ENCODE measurements at regions not wholly inside any gene's neighbourhood (a gene's known extent, or its start where the extent isn't known, plus 50 kb on each side); places are given as distances from the start of the nearest gene placed in this dataset.

DNA sequence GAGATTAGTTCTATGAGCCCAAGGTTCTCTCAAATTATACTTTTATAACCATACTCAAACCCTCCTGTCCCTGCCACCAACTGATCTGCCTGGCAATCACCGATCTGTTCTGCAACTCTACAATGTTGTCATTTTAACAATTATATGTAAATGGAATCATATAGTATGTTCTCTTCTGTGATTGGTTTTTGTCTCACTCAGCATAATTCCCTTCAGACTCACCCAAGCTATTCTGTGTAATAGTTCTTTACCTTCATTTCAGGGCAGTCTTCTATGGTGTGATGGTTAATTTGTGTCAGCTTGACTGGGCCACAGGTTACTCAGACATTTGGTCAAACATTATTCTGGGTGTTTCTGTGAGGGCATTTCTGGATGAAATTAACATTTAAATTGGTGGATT lies 181.9 kb upstream of the CXCL12 start:
- Histone ChIP-seq H3K27me3 (ENCODE audit: insufficient read depth, low read length) (no peaks in the 10 kb centered on the region), H3K36me3 (ENCODE audit: insufficient read depth, low read length) (no peaks in the 10 kb centered on the region), H3K9me3 (ENCODE audit: control insufficient read depth in 1 of 2, low read length in 2 of 2) (no peaks in the 10 kb centered on the region), H3K4me1 (ENCODE audit: insufficient read depth, low read length) (no peaks in the 10 kb centered on the region), H3K4me3 (ENCODE audit: low read length in 2 of 2) (no peak overlapping the region), H3K27ac (ENCODE audit: low read depth, low read length) (no peak overlapping the region)
- H3K4me1 Mint-ChIP-seq, result no peaks in the 10 kb centered on the region
- no peak overlapping the region for H3K27ac Mint-ChIP-seq
- DNase-seq, result no peak
- ChIA-PET CTCF (ENCODE audit: partially characterized antibody) (no interaction called here), POLR2A (ENCODE audit: partially characterized antibody) (no interaction called here)
- no peak overlapping the region for H3K4me3 Mint-ChIP-seq
- H3K9me3 Mint-ChIP-seq, result peaks cover 0 to 4% (median 0%) of the 10 kb centered on the region in 8 donors
- intact Hi-C loops (cut with micrococcal nuclease), result no loop called here
- no peaks in the 10 kb centered on the region for H3K27me3 Mint-ChIP-seq
- H3K36me3 Mint-ChIP-seq, result no peaks in the 10 kb centered on the region

DNA sequence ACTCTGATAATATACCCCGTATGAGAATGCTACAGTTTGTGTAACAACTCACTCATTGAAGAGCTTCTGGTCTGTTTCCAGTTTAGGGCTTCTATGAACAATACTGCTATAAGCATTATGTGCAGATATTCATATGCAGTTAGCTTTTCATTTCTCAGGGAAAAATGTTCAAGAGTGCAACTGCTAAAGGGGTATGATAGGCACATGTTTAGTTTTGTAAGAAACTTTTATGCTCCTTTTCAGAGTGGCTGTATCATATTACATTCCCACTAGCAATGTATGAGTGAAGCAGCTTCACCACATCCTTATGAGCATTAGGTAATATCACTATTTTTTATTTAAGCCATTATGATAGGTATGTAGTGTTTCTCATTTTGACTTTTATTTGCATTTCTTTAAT lies 182.6 kb upstream of the CXCL12 start:
- no peaks in the 10 kb centered on the region for H3K27me3 Mint-ChIP-seq
- no peaks in the 10 kb centered on the region for H3K36me3 ChIP-seq (ENCODE audit: insufficient read depth, low read length)
- H3K4me3 ChIP-seq (ENCODE audit: low read length in 2 of 2), result no peak overlapping the region
- H3K27ac Mint-ChIP-seq, result no peak overlapping the region
- H3K9me3 Mint-ChIP-seq, result peaks cover 0 to 4% (median 0%) of the 10 kb centered on the region in 8 donors
- H3K4me3 Mint-ChIP-seq, result no peak overlapping the region
- no peaks in the 10 kb centered on the region for H3K36me3 Mint-ChIP-seq
- H3K4me1 Mint-ChIP-seq, result no peaks in the 10 kb centered on the region
- CTCF ChIA-PET (ENCODE audit: partially characterized antibody), result no interaction called here
- POLR2A ChIA-PET (ENCODE audit: partially characterized antibody), result no interaction called here
- no peak overlapping the region for H3K27ac ChIP-seq (ENCODE audit: low read depth, low read length)
- no peaks in the 10 kb centered on the region for H3K4me1 ChIP-seq (ENCODE audit: insufficient read depth, low read length)
- no peaks in the 10 kb centered on the region for H3K27me3 ChIP-seq (ENCODE audit: insufficient read depth, low read length)
- no peaks in the 10 kb centered on the region for H3K9me3 ChIP-seq (ENCODE audit: control insufficient read depth in 1 of 2, low read length in 2 of 2)
- no peak for DNase-seq
- intact Hi-C loops (cut with micrococcal nuclease), result no loop called here

DNA sequence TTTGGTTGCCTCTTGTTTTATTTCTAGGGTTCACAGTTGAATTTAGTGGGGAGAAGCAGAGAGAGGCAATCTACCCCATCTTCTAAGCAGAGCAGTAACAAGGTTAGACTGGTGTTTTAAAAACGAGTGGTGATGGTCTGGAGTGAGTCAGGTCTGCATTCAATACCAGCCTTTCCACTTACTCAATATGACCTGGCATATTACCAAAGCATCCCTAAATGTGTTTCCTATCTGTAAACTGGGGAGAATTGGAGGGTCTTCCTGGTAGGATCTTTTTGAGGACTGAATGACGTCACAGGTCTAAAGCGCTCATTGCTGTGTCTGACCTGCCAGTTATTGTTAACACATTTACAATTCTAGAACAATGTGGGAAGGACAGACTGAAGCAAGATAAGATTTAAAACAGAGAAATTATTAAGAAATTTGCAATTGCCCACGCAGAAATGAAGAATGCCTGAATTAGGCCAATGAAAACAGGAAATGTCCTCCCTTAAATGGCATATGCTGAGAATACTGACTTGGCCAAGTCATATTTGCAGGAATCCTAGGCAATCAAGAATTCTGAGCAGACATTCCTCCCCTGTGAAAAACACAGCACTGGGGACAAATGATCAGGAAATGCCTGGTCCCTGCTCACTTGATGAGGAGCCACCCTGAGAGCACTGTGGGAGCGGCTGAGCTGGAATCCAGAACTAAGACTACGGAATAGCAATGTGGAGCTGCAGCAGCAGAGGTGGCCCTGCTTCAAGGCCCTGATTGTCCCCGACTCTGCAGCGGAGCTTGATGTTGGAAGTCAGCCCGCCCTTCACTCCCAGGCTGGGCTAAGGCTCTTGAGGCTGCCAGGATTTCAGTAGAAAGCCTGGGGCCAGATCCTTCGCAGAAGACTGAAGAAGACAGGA lies 184.5 kb upstream of the CXCL12 start:
- Mint-ChIP-seq H3K4me1 (peaks cover 0 to 2% (median 0%) of the 10 kb centered on the region in 4 donors), H3K4me3 (no peak overlapping the region), H3K36me3 (no peaks in the 10 kb centered on the region), H3K9me3 (peaks cover 0 to 4% (median 0%) of the 10 kb centered on the region in 8 donors), H3K27ac (no peak overlapping the region), H3K27me3 (no peaks in the 10 kb centered on the region)
- no peaks in the 10 kb centered on the region for H3K9me3 ChIP-seq (ENCODE audit: control insufficient read depth in 1 of 2, low read length in 2 of 2)
- DNase-seq, result no peak
- no peak overlapping the region for H3K27ac ChIP-seq (ENCODE audit: low read depth, low read length)
- intact Hi-C loops (cut with micrococcal nuclease), result no loop called here
- H3K27me3 ChIP-seq (ENCODE audit: insufficient read depth, low read length), result no peaks in the 10 kb centered on the region
- no peaks in the 10 kb centered on the region for H3K4me1 ChIP-seq (ENCODE audit: insufficient read depth, low read length)
- H3K36me3 ChIP-seq (ENCODE audit: insufficient read depth, low read length), result no peaks in the 10 kb centered on the region
- CTCF ChIA-PET (ENCODE audit: partially characterized antibody), result no interaction called here
- no peak overlapping the region for H3K4me3 ChIP-seq (ENCODE audit: low read length in 2 of 2)
- POLR2A ChIA-PET (ENCODE audit: partially characterized antibody), result no interaction called here

DNA sequence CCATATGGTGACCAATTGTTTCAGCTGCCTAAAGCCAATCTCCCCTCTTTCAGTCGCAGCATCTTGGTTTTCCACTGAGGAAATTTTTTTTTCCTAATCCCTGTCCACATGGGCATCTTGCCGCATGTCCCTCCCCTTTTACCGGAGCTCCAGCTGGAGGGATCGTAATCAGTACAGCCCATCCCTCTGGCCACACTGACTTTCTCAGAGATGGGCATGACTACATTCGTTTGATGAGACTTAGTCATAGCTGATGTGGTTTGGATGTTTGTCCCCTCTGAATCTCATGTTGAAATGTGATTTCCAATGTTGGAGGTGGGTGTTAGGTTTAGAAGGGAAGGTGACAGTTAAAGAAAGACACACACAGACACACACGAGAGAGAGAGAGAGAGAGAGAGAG lies 186.8 kb upstream of the CXCL12 start:
- Mint-ChIP-seq H3K27me3 (no peaks in the 10 kb centered on the region), H3K4me3 (no peak overlapping the region), H3K36me3 (no peaks in the 10 kb centered on the region), H3K9me3 (no peaks in the 10 kb centered on the region), H3K4me1 (peaks cover 0 to 2% (median 0%) of the 10 kb centered on the region in 4 donors), H3K27ac (peak overlapping the region in 1 of 7 donors; percentile 9)
- H3K9me3 ChIP-seq (ENCODE audit: control insufficient read depth in 1 of 2, low read length in 2 of 2), result no peaks in the 10 kb centered on the region
- no peak overlapping the region for H3K4me3 ChIP-seq (ENCODE audit: low read length in 2 of 2)
- CTCF ChIA-PET (ENCODE audit: partially characterized antibody), result interaction anchor here (1.1 kb wide), 1 partner anchor 14 kb away, joined by 3 read pairs; no protein-coding TSS in a partner anchor
- POLR2A ChIA-PET (ENCODE audit: partially characterized antibody), result no interaction called here
- intact Hi-C loops (cut with micrococcal nuclease), result no loop called here
- H3K36me3 ChIP-seq (ENCODE audit: insufficient read depth, low read length), result no peaks in the 10 kb centered on the region
- no peaks in the 10 kb centered on the region for H3K4me1 ChIP-seq (ENCODE audit: insufficient read depth, low read length)
- H3K27ac ChIP-seq (ENCODE audit: low read depth, low read length), result no peak overlapping the region
- no peaks in the 10 kb centered on the region for H3K27me3 ChIP-seq (ENCODE audit: insufficient read depth, low read length)
- DNase-seq, result no peak

DNA sequence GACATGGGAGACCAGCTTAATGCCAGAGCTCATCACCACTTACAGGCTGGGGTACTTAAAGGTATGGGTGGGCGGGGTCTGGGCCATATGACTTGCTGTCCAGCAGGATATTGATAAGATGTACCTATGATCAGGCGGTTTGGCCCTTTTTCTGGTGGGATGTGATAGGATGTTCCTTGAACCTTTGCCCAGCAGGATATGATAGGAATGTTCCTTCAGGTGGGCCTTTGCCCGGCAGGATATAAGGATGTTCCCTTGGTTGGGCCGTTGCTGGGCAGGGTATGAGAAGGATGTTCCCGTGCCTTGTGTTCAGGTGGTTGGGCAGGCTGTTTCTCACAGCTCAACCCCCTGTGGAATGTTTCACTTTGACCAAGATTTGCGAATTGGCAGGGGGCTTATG lies 187.2 kb upstream of the CXCL12 start:
- Mint-ChIP-seq H3K4me1 (peaks cover 0 to 3% (median under 1%) of the 10 kb centered on the region in 4 donors), H3K27me3 (no peaks in the 10 kb centered on the region), H3K4me3 (no peak overlapping the region), H3K9me3 (no peaks in the 10 kb centered on the region), H3K27ac (peak overlapping the region in 1 of 7 donors; percentile 9), H3K36me3 (no peaks in the 10 kb centered on the region)
- H3K9me3 ChIP-seq (ENCODE audit: control insufficient read depth in 1 of 2, low read length in 2 of 2), result no peaks in the 10 kb centered on the region
- no peak overlapping the region for H3K4me3 ChIP-seq (ENCODE audit: low read length in 2 of 2)
- H3K36me3 ChIP-seq (ENCODE audit: insufficient read depth, low read length), result no peaks in the 10 kb centered on the region
- intact Hi-C loops (cut with micrococcal nuclease), result no loop called here
- H3K27ac ChIP-seq (ENCODE audit: low read depth, low read length), result no peak overlapping the region
- CTCF ChIA-PET (ENCODE audit: partially characterized antibody), result interaction anchor here (1.1 kb wide), 1 partner anchor 13 kb away, joined by 3 read pairs; no protein-coding TSS in a partner anchor
- H3K27me3 ChIP-seq (ENCODE audit: insufficient read depth, low read length), result no peaks in the 10 kb centered on the region
- POLR2A ChIA-PET (ENCODE audit: partially characterized antibody), result no interaction called here
- no peaks in the 10 kb centered on the region for H3K4me1 ChIP-seq (ENCODE audit: insufficient read depth, low read length)
- DNase-seq, result no peak

DNA sequence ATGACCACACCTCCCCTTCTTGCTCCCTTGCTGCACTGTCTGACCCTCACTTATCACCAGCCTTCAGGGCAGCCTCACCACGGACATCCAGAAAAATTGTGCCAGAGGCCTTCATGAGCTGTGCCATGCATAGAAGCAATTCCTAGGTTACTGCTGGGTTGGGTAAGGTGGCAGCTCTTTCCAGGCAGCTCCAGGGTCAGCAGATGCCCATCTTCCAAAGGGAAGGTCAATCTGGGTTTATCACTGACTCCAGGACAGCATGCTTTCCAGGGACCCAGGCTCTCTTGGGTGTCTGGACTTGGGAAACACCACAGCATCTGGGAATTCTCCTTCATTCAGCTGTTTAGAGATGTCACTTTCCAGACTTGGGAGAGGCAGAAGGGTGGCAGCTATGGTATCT lies 188.9 kb upstream of the CXCL12 start:
- no peaks in the 10 kb centered on the region for H3K27me3 Mint-ChIP-seq
- H3K9me3 ChIP-seq (ENCODE audit: control insufficient read depth in 1 of 2, low read length in 2 of 2), result no peaks in the 10 kb centered on the region
- H3K4me3 Mint-ChIP-seq, result no peak overlapping the region
- H3K27me3 ChIP-seq (ENCODE audit: insufficient read depth, low read length), result no peaks in the 10 kb centered on the region
- CTCF ChIA-PET (ENCODE audit: partially characterized antibody), result no interaction called here
- H3K4me1 ChIP-seq (ENCODE audit: insufficient read depth, low read length), result no peaks in the 10 kb centered on the region
- no peak for DNase-seq
- H3K36me3 Mint-ChIP-seq, result no peaks in the 10 kb centered on the region
- no peak overlapping the region for H3K27ac ChIP-seq (ENCODE audit: low read depth, low read length)
- no peaks in the 10 kb centered on the region for H3K36me3 ChIP-seq (ENCODE audit: insufficient read depth, low read length)
- intact Hi-C loops (cut with micrococcal nuclease), result no loop called here
- no peak overlapping the region for H3K4me3 ChIP-seq (ENCODE audit: low read length in 2 of 2)
- POLR2A ChIA-PET (ENCODE audit: partially characterized antibody), result no interaction called here
- H3K4me1 Mint-ChIP-seq, result peaks cover 0 to 5% (median under 1%) of the 10 kb centered on the region in 4 donors
- H3K9me3 Mint-ChIP-seq, result no peaks in the 10 kb centered on the region
- peak overlapping the region in 2 of 7 donors; percentile 18 to 57 for H3K27ac Mint-ChIP-seq

DNA sequence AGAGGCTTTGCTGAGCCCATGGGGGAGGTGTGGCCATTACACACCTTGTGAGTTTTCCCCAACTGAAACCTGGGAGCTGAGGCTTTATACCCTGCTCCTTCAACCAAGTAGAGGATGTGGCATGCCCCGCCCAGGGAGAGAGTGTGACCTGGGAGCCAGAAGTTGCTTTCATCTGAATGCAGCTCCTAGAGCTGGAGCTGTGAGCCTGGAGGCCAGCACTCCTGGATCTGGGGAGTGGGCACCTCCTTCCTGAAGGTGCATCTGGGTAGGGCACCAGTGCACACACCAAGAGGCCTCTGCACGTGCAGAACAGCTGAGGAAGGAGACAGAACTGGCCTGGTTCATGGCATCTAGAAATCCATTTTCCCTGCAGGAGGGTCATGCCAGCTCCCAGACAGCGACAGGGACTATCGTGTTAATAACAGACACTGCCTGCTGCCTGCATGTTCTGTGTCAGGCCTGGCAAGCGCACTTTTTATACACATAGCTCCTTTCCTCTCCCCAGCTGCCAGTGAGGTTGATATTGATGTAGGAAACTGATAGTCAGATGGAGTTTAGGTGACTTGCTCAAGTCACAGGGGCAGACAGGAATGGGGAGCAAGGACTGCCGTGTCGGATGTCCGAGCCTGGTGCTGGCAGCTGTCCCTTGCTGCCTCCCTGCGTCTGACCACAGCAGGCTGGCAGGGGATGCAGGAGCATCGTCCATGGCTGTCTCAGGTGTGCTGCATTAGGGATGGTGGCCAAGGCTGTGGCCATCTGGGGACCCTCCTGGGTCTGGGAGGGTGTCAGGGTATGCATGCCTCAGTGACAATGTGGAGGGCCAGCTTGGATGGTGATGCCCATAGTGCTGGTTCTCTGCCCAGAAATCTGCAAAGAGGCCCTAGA lies 189.9 kb upstream of the CXCL12 start:
- Mint-ChIP-seq H3K27ac (peak overlapping the region in 2 of 7 donors; percentile 37 to 53), H3K36me3 (no peaks in the 10 kb centered on the region), H3K9me3 (peaks cover 0 to 5% (median 0%) of the 10 kb centered on the region in 8 donors), H3K4me3 (no peak overlapping the region), H3K27me3 (no peaks in the 10 kb centered on the region), H3K4me1 (peaks cover 0 to 5% (median under 1%) of the 10 kb centered on the region in 4 donors)
- H3K9me3 ChIP-seq (ENCODE audit: control insufficient read depth in 1 of 2, low read length in 2 of 2), result no peaks in the 10 kb centered on the region
- POLR2A ChIA-PET (ENCODE audit: partially characterized antibody), result no interaction called here
- CTCF ChIA-PET (ENCODE audit: partially characterized antibody), result no interaction called here
- no peak overlapping the region for H3K4me3 ChIP-seq (ENCODE audit: low read length in 2 of 2)
- no peaks in the 10 kb centered on the region for H3K4me1 ChIP-seq (ENCODE audit: insufficient read depth, low read length)
- H3K27ac ChIP-seq (ENCODE audit: low read depth, low read length), result no peak overlapping the region
- intact Hi-C loops (cut with micrococcal nuclease), result no loop called here
- no peaks in the 10 kb centered on the region for H3K36me3 ChIP-seq (ENCODE audit: insufficient read depth, low read length)
- no peak for DNase-seq
- H3K27me3 ChIP-seq (ENCODE audit: insufficient read depth, low read length), result no peaks in the 10 kb centered on the region

All from CD4-positive, alpha-beta memory T cell (primary cell).